ENCODE measurements at regions not wholly inside any gene's neighbourhood (a gene's known extent, or its start where the extent isn't known, plus 50 kb on each side); places are given as distances from the start of the nearest gene placed in this dataset.
"Not testable (repeated sequence)": the region's sequence is repeated elsewhere in the genome, so short reads cannot be mapped to it uniquely, and the experiment has no call there.

DNA sequence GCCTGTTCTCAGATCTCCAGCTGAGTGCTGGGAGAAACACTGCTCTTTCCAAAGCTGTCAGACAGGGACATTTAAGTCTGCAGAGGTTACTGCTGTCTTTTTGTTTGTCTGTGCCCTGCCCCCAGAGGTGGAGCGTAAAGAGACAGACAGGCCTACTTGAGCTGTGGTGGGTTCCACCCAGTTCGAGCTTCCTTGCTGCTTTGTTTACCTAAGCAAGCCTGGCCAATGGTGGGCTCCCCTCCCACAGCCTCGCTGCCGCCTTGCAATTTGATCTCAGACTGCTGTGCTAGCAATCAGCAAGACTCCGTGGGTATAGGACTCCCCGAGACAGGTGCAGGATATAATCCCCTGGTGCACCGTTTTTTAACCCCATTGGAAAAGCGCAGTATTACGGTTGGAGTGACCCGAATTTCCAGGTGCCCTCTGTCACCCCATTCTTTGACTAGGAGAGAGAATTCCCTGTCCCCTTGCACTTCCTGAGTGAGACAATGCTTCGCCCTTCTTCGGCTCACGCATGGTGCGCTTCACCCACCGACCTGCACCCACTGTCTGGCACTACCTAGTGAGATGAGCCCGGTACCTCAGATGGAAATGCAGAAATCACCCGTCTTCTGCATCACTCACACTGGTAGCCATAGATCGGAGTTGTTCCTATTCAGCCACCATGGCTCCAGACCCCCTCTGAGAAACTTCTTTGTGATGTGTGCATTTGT, 650.3 kb upstream of the ALG10B start:
- DNase-seq (ENCODE audit: low read depth): no peak
- TF ChIP-seq, protein P1, sequence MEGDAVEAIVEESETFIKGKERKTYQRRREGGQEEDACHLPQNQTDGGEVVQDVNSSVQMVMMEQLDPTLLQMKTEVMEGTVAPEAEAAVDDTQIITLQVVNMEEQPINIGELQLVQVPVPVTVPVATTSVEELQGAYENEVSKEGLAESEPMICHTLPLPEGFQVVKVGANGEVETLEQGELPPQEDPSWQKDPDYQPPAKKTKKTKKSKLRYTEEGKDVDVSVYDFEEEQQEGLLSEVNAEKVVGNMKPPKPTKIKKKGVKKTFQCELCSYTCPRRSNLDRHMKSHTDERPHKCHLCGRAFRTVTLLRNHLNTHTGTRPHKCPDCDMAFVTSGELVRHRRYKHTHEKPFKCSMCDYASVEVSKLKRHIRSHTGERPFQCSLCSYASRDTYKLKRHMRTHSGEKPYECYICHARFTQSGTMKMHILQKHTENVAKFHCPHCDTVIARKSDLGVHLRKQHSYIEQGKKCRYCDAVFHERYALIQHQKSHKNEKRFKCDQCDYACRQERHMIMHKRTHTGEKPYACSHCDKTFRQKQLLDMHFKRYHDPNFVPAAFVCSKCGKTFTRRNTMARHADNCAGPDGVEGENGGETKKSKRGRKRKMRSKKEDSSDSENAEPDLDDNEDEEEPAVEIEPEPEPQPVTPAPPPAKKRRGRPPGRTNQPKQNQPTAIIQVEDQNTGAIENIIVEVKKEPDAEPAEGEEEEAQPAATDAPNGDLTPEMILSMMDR (IDR thresholded peaks at IDR 0.05; ENCODE audit: insufficient read depth, low read depth, low read length): no peak
- no peak overlapping the region for H3K4me3 ChIP-seq (ENCODE audit: low read depth, low read length)

DNA sequence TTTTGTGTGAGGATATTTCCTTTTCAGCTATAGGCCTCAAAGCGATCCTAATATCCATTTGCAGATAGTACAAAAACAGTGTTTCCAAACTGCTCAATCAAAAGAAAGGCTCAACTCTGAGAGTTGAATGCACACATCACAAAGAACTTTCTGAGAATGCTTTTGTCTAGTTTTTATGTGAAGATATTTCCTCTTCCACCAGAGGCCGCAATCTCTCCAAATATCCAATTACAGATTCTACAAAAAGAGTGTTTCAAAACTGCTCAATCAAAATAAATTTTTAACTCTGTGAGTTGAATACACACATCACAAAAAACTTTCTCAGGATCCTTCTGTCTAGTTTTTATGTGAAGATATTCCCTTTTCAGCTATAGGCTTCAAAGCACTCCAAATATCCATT, 648.0 kb upstream of the ALG10B start:
- DNase-seq (ENCODE audit: low read depth); H3K4me3 ChIP-seq (ENCODE audit: low read depth, low read length): not testable (repeated sequence)

DNA sequence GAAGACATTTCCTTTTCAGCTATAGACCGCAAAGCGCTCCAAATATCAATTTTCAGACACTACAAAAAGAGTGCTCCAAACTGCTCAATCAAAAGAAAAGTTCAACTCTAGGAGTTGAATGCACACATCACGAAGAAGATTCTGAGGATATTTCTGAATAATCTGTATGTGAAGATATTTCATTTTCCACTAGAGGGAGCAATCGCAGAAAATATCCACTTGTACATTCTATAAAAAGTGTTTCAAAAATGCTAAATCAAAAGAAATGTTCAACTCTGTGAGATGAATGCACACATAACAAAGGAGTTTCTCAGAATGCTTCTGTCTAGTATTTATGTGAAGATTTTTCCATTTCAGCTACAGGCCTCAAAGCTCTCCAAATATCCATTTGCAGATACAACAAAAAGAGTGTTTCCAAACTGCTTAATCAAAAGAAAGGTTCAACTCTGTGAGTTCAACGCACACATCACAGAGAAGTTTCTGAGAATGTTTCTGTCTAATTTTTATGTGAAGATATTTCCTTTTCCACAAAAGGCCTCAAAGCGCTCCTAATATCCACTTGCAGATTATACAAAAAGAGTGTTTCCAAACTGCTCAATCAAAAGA, 643.8 kb upstream of the ALG10B start:
- H3K4me3 ChIP-seq (ENCODE audit: low read depth, low read length): no peak overlapping the region
- DNase-seq (ENCODE audit: low read depth): no peak

DNA sequence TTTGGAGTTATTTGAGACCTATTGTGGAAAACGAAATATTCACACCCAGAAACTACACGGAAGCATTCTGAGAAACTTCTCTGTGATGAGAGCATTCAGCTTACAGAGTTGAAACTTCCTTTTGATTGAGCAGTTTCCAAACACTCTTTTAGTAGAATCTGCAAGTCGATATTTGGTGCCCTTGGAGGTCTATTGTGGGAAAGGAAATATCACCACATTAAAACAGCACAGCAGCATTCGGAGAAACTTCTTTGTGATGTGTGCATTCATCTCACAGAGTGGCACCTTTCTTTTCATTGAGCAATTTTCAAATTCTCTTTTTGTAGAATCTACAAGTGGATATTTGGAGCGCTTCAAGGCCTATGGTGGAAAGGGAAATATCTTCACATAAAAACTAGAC, 595.7 kb upstream of the ALG10B start:
- TF ChIP-seq, protein P1 (IDR thresholded peaks at IDR 0.05; ENCODE audit: insufficient read depth, low read depth, low read length): no peak
- H3K4me3 ChIP-seq (ENCODE audit: low read depth, low read length): no peak overlapping the region
- no peak for DNase-seq (ENCODE audit: low read depth)

More for the DNA sequence above, 643.8 kb upstream of the ALG10B start:
- TF ChIP-seq, protein P1 (IDR thresholded peaks at IDR 0.05; ENCODE audit: insufficient read depth, low read depth, low read length): peak; percentile 12

DNA sequence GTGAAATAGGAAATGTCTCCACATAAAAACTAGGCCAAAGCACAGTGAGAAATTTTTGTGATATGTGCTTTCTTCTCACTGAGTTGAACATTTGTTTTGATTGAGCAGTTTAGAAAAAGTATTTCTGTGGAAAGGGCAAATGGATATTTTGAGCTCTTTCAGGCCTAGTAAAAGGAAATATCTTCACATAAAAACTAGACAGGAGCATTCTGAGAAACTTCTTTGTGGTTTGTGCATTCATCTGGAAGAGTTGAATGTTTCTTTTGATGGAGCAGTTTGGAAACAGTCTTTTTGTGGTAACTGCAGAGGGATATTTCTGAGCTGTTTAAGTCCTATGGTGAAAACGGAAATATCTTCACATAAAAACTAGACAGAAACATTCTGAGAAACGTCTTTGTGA, 582.7 kb upstream of the ALG10B start:
- DNase-seq (ENCODE audit: low read depth): no peak
- H3K4me3 ChIP-seq (ENCODE audit: low read depth, low read length): no peak overlapping the region
- TF ChIP-seq, protein P1 (IDR thresholded peaks at IDR 0.05; ENCODE audit: insufficient read depth, low read depth, low read length): no peak

Data from fibroblast of villous mesenchyme (primary cell).